ENCODE measurements at regions not wholly inside any gene's neighbourhood (a gene's known extent, or its start where the extent isn't known, plus 50 kb on each side); places are given as distances from the start of the nearest gene placed in this dataset.

- FAIRE-seq: no peak
- TF ChIP-seq EZH2 (IDR thresholded peaks at IDR 0.05; ENCODE audit: insufficient read depth, low read length): no peak
- TF ChIP-seq, protein P1, sequence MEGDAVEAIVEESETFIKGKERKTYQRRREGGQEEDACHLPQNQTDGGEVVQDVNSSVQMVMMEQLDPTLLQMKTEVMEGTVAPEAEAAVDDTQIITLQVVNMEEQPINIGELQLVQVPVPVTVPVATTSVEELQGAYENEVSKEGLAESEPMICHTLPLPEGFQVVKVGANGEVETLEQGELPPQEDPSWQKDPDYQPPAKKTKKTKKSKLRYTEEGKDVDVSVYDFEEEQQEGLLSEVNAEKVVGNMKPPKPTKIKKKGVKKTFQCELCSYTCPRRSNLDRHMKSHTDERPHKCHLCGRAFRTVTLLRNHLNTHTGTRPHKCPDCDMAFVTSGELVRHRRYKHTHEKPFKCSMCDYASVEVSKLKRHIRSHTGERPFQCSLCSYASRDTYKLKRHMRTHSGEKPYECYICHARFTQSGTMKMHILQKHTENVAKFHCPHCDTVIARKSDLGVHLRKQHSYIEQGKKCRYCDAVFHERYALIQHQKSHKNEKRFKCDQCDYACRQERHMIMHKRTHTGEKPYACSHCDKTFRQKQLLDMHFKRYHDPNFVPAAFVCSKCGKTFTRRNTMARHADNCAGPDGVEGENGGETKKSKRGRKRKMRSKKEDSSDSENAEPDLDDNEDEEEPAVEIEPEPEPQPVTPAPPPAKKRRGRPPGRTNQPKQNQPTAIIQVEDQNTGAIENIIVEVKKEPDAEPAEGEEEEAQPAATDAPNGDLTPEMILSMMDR (IDR thresholded peaks at IDR 0.05; ENCODE audit: insufficient read depth, low read depth, low read length): no peak
- no peak overlapping the region for H3K27ac Mint-ChIP-seq (ENCODE audit: unreplicated experiment)
These were observed 172.7 kb upstream of the ARHGAP24 start for GRCh38 chr4:85302193-85302736.

DNA sequence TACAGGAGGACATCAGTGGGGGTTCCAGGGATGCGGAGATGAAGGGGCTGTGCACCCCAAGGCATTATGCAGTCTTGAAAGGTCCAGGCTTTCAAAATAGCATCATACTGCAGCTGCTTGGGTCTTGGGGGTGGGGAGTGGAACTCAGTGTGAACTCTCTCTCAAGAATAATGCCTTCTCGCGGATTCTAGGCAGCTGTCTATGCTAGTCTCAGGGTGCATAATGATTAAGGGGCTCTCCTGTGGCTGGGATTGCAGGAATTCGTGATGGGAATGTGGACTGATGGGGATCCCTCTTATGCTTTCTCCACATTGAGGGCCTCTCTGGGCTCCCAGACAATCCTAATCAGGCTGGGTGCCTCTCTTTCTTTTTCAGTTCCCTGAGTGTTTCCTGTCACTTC lies 172.2 kb upstream of the ARHGAP24 start:
- H2AFZ ChIP-seq (ENCODE audit: low read depth, low read length): no peak overlapping the region
- H3K27me3 Mint-ChIP-seq (ENCODE audit: low read depth, unreplicated experiment): no peaks in the 10 kb centered on the region
- no peak overlapping the region for H3K27ac ChIP-seq (ENCODE audit: low read depth, low read length)
- no peaks in the 10 kb centered on the region for H3K9me3 Mint-ChIP-seq (ENCODE audit: unreplicated experiment)
- no peaks in the 10 kb centered on the region for H4K20me1 ChIP-seq (ENCODE audit: insufficient read depth, low read length)
- H3K27me3 ChIP-seq (ENCODE audit: insufficient read depth, low read length): no peaks in the 10 kb centered on the region
- no peak for DNase-seq (ENCODE audit: low read depth)
- H3K4me1 Mint-ChIP-seq (ENCODE audit: low read depth, unreplicated experiment): no peaks in the 10 kb centered on the region
- H3K36me3 ChIP-seq (ENCODE audit: insufficient read depth, low read length): no peaks in the 10 kb centered on the region
- H3K4me3 ChIP-seq (ENCODE audit: insufficient read depth, low read depth, low read length): no peak overlapping the region
- no peaks in the 10 kb centered on the region for H3K79me2 ChIP-seq (ENCODE audit: insufficient read depth, low read length)
- no peak for TF ChIP-seq EZH2 (IDR thresholded peaks at IDR 0.05; ENCODE audit: insufficient read depth, low read length)
- TF ChIP-seq, protein P1 (IDR thresholded peaks at IDR 0.05; ENCODE audit: insufficient read depth, low read depth, low read length): no peak
- no peak overlapping the region for H3K4me3 Mint-ChIP-seq (ENCODE audit: unreplicated experiment)
- no peaks in the 10 kb centered on the region for H3K36me3 Mint-ChIP-seq (ENCODE audit: low read depth, unreplicated experiment)
- no peak overlapping the region for H3K27ac Mint-ChIP-seq (ENCODE audit: unreplicated experiment)
- no peak for FAIRE-seq
- no peak overlapping the region for H3K9ac ChIP-seq (ENCODE audit: low read length)
- H3K4me2 ChIP-seq (ENCODE audit: low read length): no peak overlapping the region
- H3K4me1 ChIP-seq (ENCODE audit: insufficient read depth, low read length): no peaks in the 10 kb centered on the region
- no peaks in the 10 kb centered on the region for H3K9me3 ChIP-seq (ENCODE audit: insufficient read depth, low read depth, low read length)

More at GRCh38 chr4:85302193-85302736, 172.7 kb upstream of the ARHGAP24 start:
- Histone ChIP-seq H3K4me2 (ENCODE audit: low read length) (no peak overlapping the region), H3K79me2 (ENCODE audit: insufficient read depth, low read length) (no peaks in the 10 kb centered on the region), H3K9me3 (ENCODE audit: insufficient read depth, low read depth, low read length) (no peaks in the 10 kb centered on the region), H3K4me3 (ENCODE audit: insufficient read depth, low read depth, low read length) (no peak overlapping the region), H4K20me1 (ENCODE audit: insufficient read depth, low read length) (no peaks in the 10 kb centered on the region), H2AFZ (ENCODE audit: low read depth, low read length) (no peak overlapping the region), H3K4me1 (ENCODE audit: insufficient read depth, low read length) (no peaks in the 10 kb centered on the region), H3K27ac (ENCODE audit: low read depth, low read length) (no peak overlapping the region), H3K9ac (ENCODE audit: low read length) (no peak overlapping the region), H3K27me3 (ENCODE audit: insufficient read depth, low read length) (no peaks in the 10 kb centered on the region), H3K36me3 (ENCODE audit: insufficient read depth, low read length) (no peaks in the 10 kb centered on the region)
- no peak for DNase-seq (ENCODE audit: low read depth)
- no peaks in the 10 kb centered on the region for H3K4me1 Mint-ChIP-seq (ENCODE audit: low read depth, unreplicated experiment)
- no peaks in the 10 kb centered on the region for H3K9me3 Mint-ChIP-seq (ENCODE audit: unreplicated experiment)
- no peak overlapping the region for H3K4me3 Mint-ChIP-seq (ENCODE audit: unreplicated experiment)
- no peaks in the 10 kb centered on the region for H3K27me3 Mint-ChIP-seq (ENCODE audit: low read depth, unreplicated experiment)
- no peaks in the 10 kb centered on the region for H3K36me3 Mint-ChIP-seq (ENCODE audit: low read depth, unreplicated experiment)

GRCh38 chr4:85318415-85318814 lies 156.5 kb upstream of the ARHGAP24 start:
- H2AFZ ChIP-seq (ENCODE audit: low read depth, low read length): no peak overlapping the region
- H3K27me3 Mint-ChIP-seq (ENCODE audit: low read depth, unreplicated experiment): no peaks in the 10 kb centered on the region
- H3K4me1 ChIP-seq (ENCODE audit: insufficient read depth, low read length): no peaks in the 10 kb centered on the region
- DNase-seq (ENCODE audit: low read depth) (no peak), FAIRE-seq (no peak)
- H3K4me3 Mint-ChIP-seq (ENCODE audit: unreplicated experiment): no peak overlapping the region
- H3K9ac ChIP-seq (ENCODE audit: low read length): no peak overlapping the region
- no peaks in the 10 kb centered on the region for H3K27me3 ChIP-seq (ENCODE audit: insufficient read depth, low read length)
- no peaks in the 10 kb centered on the region for H3K79me2 ChIP-seq (ENCODE audit: insufficient read depth, low read length)
- no peaks in the 10 kb centered on the region for H4K20me1 ChIP-seq (ENCODE audit: insufficient read depth, low read length)
- no peak overlapping the region for H3K27ac Mint-ChIP-seq (ENCODE audit: unreplicated experiment)
- H3K9me3 Mint-ChIP-seq (ENCODE audit: unreplicated experiment): peaks cover 9% of the 10 kb centered on the region
- H3K4me1 Mint-ChIP-seq (ENCODE audit: low read depth, unreplicated experiment): no peaks in the 10 kb centered on the region
- H3K27ac ChIP-seq (ENCODE audit: low read depth, low read length): no peak overlapping the region
- no peak overlapping the region for H3K4me2 ChIP-seq (ENCODE audit: low read length)
- H3K9me3 ChIP-seq (ENCODE audit: insufficient read depth, low read depth, low read length): no peaks in the 10 kb centered on the region
- no peak overlapping the region for H3K4me3 ChIP-seq (ENCODE audit: insufficient read depth, low read depth, low read length)
- TF ChIP-seq, protein P1 (IDR thresholded peaks at IDR 0.05; ENCODE audit: insufficient read depth, low read depth, low read length): no peak
- no peaks in the 10 kb centered on the region for H3K36me3 Mint-ChIP-seq (ENCODE audit: low read depth, unreplicated experiment)
- H3K36me3 ChIP-seq (ENCODE audit: insufficient read depth, low read length): no peaks in the 10 kb centered on the region
